Activated CD8-positive, alpha-beta memory T cell treated with anti-CD3 and anti-CD28 coated beads, Interleukin-2, amount 10 ng/mL, durations not matched to agents 7 days and 5 days (primary cell): ENCODE measurements at regions not wholly inside any gene's neighbourhood (a gene's known extent, or its start where the extent isn't known, plus 50 kb on each side); places are given as distances from the start of the nearest gene placed in this dataset.

Source experiments
- ATAC-seq: fragments of 150-1000 bp; cut with Tn5 transposase; one replicate; pipeline ENCODE4 v1.10.0; 2021; ENCODE audit warnings: moderate library complexity
- CTCF ChIA-PET: fragments of 350-600 bp; sonication (Branson Sonifier 250); formaldehyde crosslinking; loops from one replicate; lab custom pipeline; 2021; ENCODE audit warnings: antibody characterized with exemption; lab: Charles Lee
- DNase-seq: peaks from one replicate; pipeline ENCODE4 v3.0.0-alpha.2; 2020
- H3K27ac Mint-ChIP-seq: one replicate; pipeline ENCODE4 v1.8.0; 2021; ENCODE audit warnings: mild to moderate bottlenecking, mixed read lengths
- H3K27me3 Mint-ChIP-seq: one replicate; pipeline ENCODE4 v1.8.0; 2021; ENCODE audit warnings: mixed read lengths
- H3K36me3 Mint-ChIP-seq: one replicate; pipeline ENCODE4 v1.8.0; 2021; ENCODE audit warnings: mild to moderate bottlenecking, mixed read lengths
- H3K4me1 Mint-ChIP-seq: one replicate; pipeline ENCODE4 v1.8.0; 2021; ENCODE audit warnings: mixed read lengths
- H3K4me3 Mint-ChIP-seq: one replicate; pipeline ENCODE4 v1.8.0; 2021; ENCODE audit warnings: mild to moderate bottlenecking, moderate library complexity, mixed read lengths
- H3K9me3 Mint-ChIP-seq: one replicate; pipeline ENCODE4 v1.8.0; 2022; ENCODE audit warnings: low read depth, mixed read lengths

- Mint-ChIP-seq H3K27me3 (peaks cover 62% of the 10 kb centered on the region), H3K27ac (no peak overlapping the region), H3K4me1 (peaks cover 5% of the 10 kb centered on the region), H3K36me3 (no peaks in the 10 kb centered on the region), H3K9me3 (no peaks in the 10 kb centered on the region), H3K4me3 (no peak overlapping the region)
- no peak for ATAC-seq
- CTCF ChIA-PET: no interaction called here
- no peak for DNase-seq
Observed at GRCh38 chr2:38176619-38177021, 100.7 kb upstream of the CYP1B1 start.

- H3K27me3 Mint-ChIP-seq: peaks cover 64% of the 10 kb centered on the region
- no peak overlapping the region for H3K4me3 Mint-ChIP-seq
- CTCF ChIA-PET: no interaction called here
- peaks cover 5% of the 10 kb centered on the region for H3K4me1 Mint-ChIP-seq
- no peaks in the 10 kb centered on the region for H3K36me3 Mint-ChIP-seq
- no peaks in the 10 kb centered on the region for H3K9me3 Mint-ChIP-seq
- ATAC-seq (no peak), DNase-seq (no peak)
- H3K27ac Mint-ChIP-seq: no peak overlapping the region
Observed at GRCh38 chr2:38174646-38175423, 98.9 kb upstream of the CYP1B1 start.

- Mint-ChIP-seq H3K27me3 (peaks cover 60% of the 10 kb centered on the region), H3K4me1 (peaks cover 5% of the 10 kb centered on the region), H3K27ac (no peak overlapping the region), H3K9me3 (no peaks in the 10 kb centered on the region), H3K36me3 (no peaks in the 10 kb centered on the region), H3K4me3 (no peak overlapping the region)
- ATAC-seq (no peak), DNase-seq (no peak)
- CTCF ChIA-PET: interaction anchor here (1.2 kb wide), 1 partner anchor 181 kb away, joined by 3 read pairs; no protein-coding TSS in a partner anchor
Observed at GRCh38 chr2:38174131-38174530, 98.2 kb upstream of the CYP1B1 start.

- DNase-seq: no peak
- H3K9me3 Mint-ChIP-seq: no peaks in the 10 kb centered on the region
- ATAC-seq: no peak
- H3K36me3 Mint-ChIP-seq: no peaks in the 10 kb centered on the region
- peaks cover 8% of the 10 kb centered on the region for H3K4me1 Mint-ChIP-seq
- no peak overlapping the region for H3K27ac Mint-ChIP-seq
- CTCF ChIA-PET: interaction anchor here (1.2 kb wide), 1 partner anchor 181 kb away, joined by 3 read pairs; no protein-coding TSS in a partner anchor
- no peak overlapping the region for H3K4me3 Mint-ChIP-seq
- peaks cover 59% of the 10 kb centered on the region for H3K27me3 Mint-ChIP-seq
Observed at GRCh38 chr2:38173683-38174082, 97.7 kb upstream of the CYP1B1 start.

- H3K4me3 Mint-ChIP-seq: no peak overlapping the region
- no peaks in the 10 kb centered on the region for H3K36me3 Mint-ChIP-seq
- no peak for ATAC-seq
- no peak overlapping the region for H3K27ac Mint-ChIP-seq
- peaks cover 5% of the 10 kb centered on the region for H3K4me1 Mint-ChIP-seq
- CTCF ChIA-PET: no interaction called here
- DNase-seq: no peak
- H3K27me3 Mint-ChIP-seq: peaks cover 54% of the 10 kb centered on the region
- no peaks in the 10 kb centered on the region for H3K9me3 Mint-ChIP-seq
Observed at GRCh38 chr2:38171208-38171855, 95.4 kb upstream of the CYP1B1 start.

- CTCF ChIA-PET: no interaction called here
- Mint-ChIP-seq H3K4me1 (peaks cover 5% of the 10 kb centered on the region), H3K27me3 (peaks cover 58% of the 10 kb centered on the region), H3K36me3 (no peaks in the 10 kb centered on the region), H3K9me3 (no peaks in the 10 kb centered on the region), H3K27ac (no peak overlapping the region), H3K4me3 (no peak overlapping the region)
- ATAC-seq (no peak), DNase-seq (no peak)
Observed at GRCh38 chr2:38170733-38171132, 94.8 kb upstream of the CYP1B1 start.

- Mint-ChIP-seq H3K27ac (no peak overlapping the region), H3K36me3 (no peaks in the 10 kb centered on the region), H3K27me3 (peaks cover 52% of the 10 kb centered on the region), H3K9me3 (no peaks in the 10 kb centered on the region), H3K4me1 (peaks cover 5% of the 10 kb centered on the region), H3K4me3 (no peak overlapping the region)
- CTCF ChIA-PET: no interaction called here
- DNase-seq: no peak
- ATAC-seq: no peak
Observed at GRCh38 chr2:38170067-38170466, 94.1 kb upstream of the CYP1B1 start.

GRCh38 chr2:38168710-38169480, 92.9 kb upstream of the CYP1B1 start:
- ATAC-seq: no peak
- CTCF ChIA-PET: no interaction called here
- H3K27ac Mint-ChIP-seq: no peak overlapping the region
- H3K36me3 Mint-ChIP-seq: no peaks in the 10 kb centered on the region
- DNase-seq: no peak
- H3K4me1 Mint-ChIP-seq: peaks cover 3% of the 10 kb centered on the region
- H3K9me3 Mint-ChIP-seq: no peaks in the 10 kb centered on the region
- no peak overlapping the region for H3K4me3 Mint-ChIP-seq
- peaks cover 54% of the 10 kb centered on the region for H3K27me3 Mint-ChIP-seq

GRCh38 chr2:38167968-38168350, 92.0 kb upstream of the CYP1B1 start:
- no peak overlapping the region for H3K27ac Mint-ChIP-seq
- no peaks in the 10 kb centered on the region for H3K36me3 Mint-ChIP-seq
- H3K4me3 Mint-ChIP-seq: no peak overlapping the region
- peaks cover 3% of the 10 kb centered on the region for H3K4me1 Mint-ChIP-seq
- no peaks in the 10 kb centered on the region for H3K9me3 Mint-ChIP-seq
- peaks cover 58% of the 10 kb centered on the region for H3K27me3 Mint-ChIP-seq
- DNase-seq (no peak), ATAC-seq (no peak)
- CTCF ChIA-PET: no interaction called here

- CTCF ChIA-PET: no interaction called here
- ATAC-seq: no peak
- Mint-ChIP-seq H3K27ac (no peak overlapping the region), H3K36me3 (no peaks in the 10 kb centered on the region), H3K9me3 (no peaks in the 10 kb centered on the region), H3K27me3 (peaks cover 57% of the 10 kb centered on the region), H3K4me3 (no peak overlapping the region), H3K4me1 (peaks cover 3% of the 10 kb centered on the region)
- no peak for DNase-seq
Observed at GRCh38 chr2:38165698-38166097, 89.7 kb upstream of the CYP1B1 start.

- Mint-ChIP-seq H3K27me3 (peaks cover 62% of the 10 kb centered on the region), H3K9me3 (no peaks in the 10 kb centered on the region), H3K4me1 (peaks cover 3% of the 10 kb centered on the region), H3K36me3 (no peaks in the 10 kb centered on the region), H3K27ac (no peak overlapping the region), H3K4me3 (no peak overlapping the region)
- no peak for ATAC-seq
- DNase-seq: no peak
- CTCF ChIA-PET: no interaction called here
Observed at GRCh38 chr2:38164881-38165280, 88.9 kb upstream of the CYP1B1 start.

- H3K27me3 Mint-ChIP-seq: peaks cover 62% of the 10 kb centered on the region
- no peak overlapping the region for H3K4me3 Mint-ChIP-seq
- H3K9me3 Mint-ChIP-seq: no peaks in the 10 kb centered on the region
- no peak for ATAC-seq
- DNase-seq: no peak
- H3K27ac Mint-ChIP-seq: no peak overlapping the region
- CTCF ChIA-PET: no interaction called here
- no peaks in the 10 kb centered on the region for H3K4me1 Mint-ChIP-seq
- H3K36me3 Mint-ChIP-seq: no peaks in the 10 kb centered on the region
Observed at GRCh38 chr2:38163579-38163978, 87.6 kb upstream of the CYP1B1 start.

GRCh38 chr2:38163006-38163405, 87.1 kb upstream of the CYP1B1 start:
- H3K36me3 Mint-ChIP-seq: no peaks in the 10 kb centered on the region
- H3K27ac Mint-ChIP-seq: no peak overlapping the region
- H3K9me3 Mint-ChIP-seq: no peaks in the 10 kb centered on the region
- no peak for ATAC-seq
- CTCF ChIA-PET: interaction anchor here (0.9 kb wide), 1 partner anchor 112 kb away, joined by 5 read pairs; no protein-coding TSS in a partner anchor
- H3K4me1 Mint-ChIP-seq: no peaks in the 10 kb centered on the region
- H3K27me3 Mint-ChIP-seq: peaks cover 65% of the 10 kb centered on the region
- no peak overlapping the region for H3K4me3 Mint-ChIP-seq
- no peak for DNase-seq
